GM13976 (cell line): ENCODE measurements at regions not wholly inside any gene's neighbourhood (a gene's known extent, or its start where the extent isn't known, plus 50 kb on each side); places are given as distances from the start of the nearest gene placed in this dataset.

Experiments
- DNase-seq: peaks from one replicate; pipeline ENCODE4 v3.0.0; 2012; ENCODE audit warnings: low spot score
- CTCF ChIP-seq: IDR thresholded peaks from 2 replicates; pipeline ENCODE4 v1.5.1; 2012; ENCODE audit warnings: borderline replicate concordance, mild to moderate bottlenecking; ENCODE audit not compliant: insufficient read depth; ENCODE audit errors: extremely low read depth, missing control alignments, control extremely low read depth
- in situ Hi-C: fragments of 300-500 bp; cut with MboI; formaldehyde crosslinking; loops from one replicate; pipeline ENCODE4 v1.12.0; 2022; ENCODE audit warnings: low sequenced_read_pairs, mixed read lengths, inconsistent platforms; ENCODE audit not compliant: unreplicated experiment

DNA sequence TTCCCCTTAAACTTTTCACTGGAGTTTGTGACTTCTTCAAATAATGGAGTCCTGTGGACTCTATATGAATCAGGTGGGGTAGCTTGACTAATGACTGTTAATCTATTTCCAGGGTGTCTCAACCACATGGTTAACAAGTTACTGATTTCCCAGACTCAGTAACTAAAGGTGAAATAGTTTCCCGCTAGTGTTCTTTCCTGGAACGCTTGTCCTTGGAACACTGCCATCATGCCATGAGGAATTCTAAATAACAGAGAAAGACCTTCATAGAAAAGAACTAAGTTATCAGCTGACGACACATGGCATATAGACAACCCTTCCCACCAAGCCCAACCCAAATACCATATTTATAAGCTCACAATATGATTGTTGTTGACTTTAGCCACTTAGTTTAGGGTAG lies 1027.9 kb upstream of the FAM98A start:
- TF ChIP-seq CTCF: no peak
- in situ Hi-C loops: no loop called here
- DNase-seq: no peak

GRCh38 chr2:34604164-34604563 lies 1005.1 kb upstream of the FAM98A start:
- DNase-seq: no peak
- TF ChIP-seq CTCF: no peak
- in situ Hi-C loops: no loop called here

DNA sequence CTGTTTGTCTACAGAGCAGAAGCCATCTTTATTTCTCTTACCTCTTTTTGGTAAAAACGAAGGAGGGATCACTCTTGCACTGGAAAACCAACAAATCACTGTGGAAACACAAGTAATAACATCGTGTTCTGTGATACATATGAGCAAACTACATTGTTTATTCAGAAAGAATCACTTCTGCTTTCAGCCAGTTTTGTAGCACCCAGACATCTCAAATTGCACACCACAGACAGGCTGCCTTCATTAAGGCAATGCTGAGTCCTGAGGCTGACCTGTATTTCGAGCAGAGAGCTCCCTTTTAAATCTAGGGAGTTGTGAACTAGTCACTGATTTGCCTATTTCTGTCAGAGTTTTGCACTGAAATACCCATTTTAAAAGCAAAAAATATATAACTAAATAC lies 1003.2 kb upstream of the FAM98A start:
- no peak for DNase-seq
- TF ChIP-seq CTCF: no peak
- in situ Hi-C loops: no loop called here

- TF ChIP-seq CTCF: no peak
- DNase-seq: no peak
- in situ Hi-C loops: no loop called here
Measured at GRCh38 chr2:34601561-34601960, 1002.5 kb upstream of the FAM98A start.

GRCh38 chr2:34578641-34579040 lies 979.5 kb upstream of the FAM98A start:
- DNase-seq: no peak
- no peak for TF ChIP-seq CTCF
- in situ Hi-C loops: no loop called here

DNA sequence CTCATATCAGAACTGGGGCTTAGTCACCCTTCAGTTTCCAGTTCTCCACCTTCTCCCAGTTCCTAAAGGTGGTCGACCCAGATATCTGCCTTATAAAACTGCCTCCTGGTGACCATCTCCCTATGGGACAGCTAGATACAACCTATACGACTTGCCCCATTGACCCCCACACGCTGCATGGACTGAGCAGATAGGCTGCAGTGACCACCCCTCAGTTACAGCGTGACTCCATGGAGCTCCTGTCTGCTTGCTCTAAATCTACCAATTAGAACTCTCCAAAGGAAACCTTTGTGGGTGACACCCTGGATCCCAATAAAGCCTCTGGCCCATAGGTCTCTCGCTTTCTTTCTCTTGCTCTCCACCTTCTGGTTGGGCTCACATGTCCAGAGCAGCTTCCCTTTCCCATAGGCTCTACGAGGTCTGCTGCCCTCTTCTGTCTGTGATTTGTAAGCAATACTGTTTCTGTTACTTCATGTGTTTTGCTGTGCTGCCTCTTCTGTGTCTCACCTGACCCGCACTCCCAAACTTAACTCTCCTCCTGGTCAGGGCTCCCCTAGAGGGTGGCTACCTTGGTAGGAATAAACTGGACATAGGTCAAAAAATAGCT lies 971.3 kb upstream of the FAM98A start:
- TF ChIP-seq CTCF: no peak
- in situ Hi-C loops: no loop called here
- DNase-seq: no peak
